ENCODE measurements at regions not wholly inside any gene's neighbourhood (a gene's known extent, or its start where the extent isn't known, plus 50 kb on each side); places are given as distances from the start of the nearest gene placed in this dataset.

DNA sequence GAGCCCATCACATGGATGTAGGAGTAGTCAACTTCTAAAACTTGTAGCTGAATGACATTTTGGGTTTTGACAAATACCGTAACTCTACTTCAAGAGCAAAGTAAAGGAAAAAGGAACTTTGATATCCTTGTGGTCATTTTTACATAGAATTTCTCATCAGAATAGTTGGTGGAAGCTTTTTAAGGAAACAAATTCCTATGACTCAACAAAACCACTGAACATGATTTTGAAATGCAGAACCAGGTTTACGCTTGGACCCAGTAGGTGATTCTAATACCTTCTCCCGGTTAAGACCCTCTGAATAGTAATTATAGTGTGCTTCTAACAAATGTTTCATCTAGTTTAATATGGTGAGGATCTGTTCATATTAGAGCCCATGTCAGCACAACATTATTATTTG is 307.8 kb downstream of the GPR37 start:
- TF ChIP-seq, protein P1, sequence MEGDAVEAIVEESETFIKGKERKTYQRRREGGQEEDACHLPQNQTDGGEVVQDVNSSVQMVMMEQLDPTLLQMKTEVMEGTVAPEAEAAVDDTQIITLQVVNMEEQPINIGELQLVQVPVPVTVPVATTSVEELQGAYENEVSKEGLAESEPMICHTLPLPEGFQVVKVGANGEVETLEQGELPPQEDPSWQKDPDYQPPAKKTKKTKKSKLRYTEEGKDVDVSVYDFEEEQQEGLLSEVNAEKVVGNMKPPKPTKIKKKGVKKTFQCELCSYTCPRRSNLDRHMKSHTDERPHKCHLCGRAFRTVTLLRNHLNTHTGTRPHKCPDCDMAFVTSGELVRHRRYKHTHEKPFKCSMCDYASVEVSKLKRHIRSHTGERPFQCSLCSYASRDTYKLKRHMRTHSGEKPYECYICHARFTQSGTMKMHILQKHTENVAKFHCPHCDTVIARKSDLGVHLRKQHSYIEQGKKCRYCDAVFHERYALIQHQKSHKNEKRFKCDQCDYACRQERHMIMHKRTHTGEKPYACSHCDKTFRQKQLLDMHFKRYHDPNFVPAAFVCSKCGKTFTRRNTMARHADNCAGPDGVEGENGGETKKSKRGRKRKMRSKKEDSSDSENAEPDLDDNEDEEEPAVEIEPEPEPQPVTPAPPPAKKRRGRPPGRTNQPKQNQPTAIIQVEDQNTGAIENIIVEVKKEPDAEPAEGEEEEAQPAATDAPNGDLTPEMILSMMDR (IDR thresholded peaks at IDR 0.05), result no peak
- POLR2A ChIA-PET, result no interaction called here
- ATAC-seq, result no peak
- intact Hi-C loops (cut with micrococcal nuclease), result no loop called here
- CTCF ChIA-PET, result no interaction called here
- H3K4me3 Mint-ChIP-seq, result no peak overlapping the region
- H3K36me3 Mint-ChIP-seq (ENCODE audit: low read depth), result no peaks in the 10 kb centered on the region
- no peaks in the 10 kb centered on the region for H3K4me1 Mint-ChIP-seq (ENCODE audit: low read depth)
- peaks cover 3% of the 10 kb centered on the region for H3K9me3 Mint-ChIP-seq
- H3K27ac Mint-ChIP-seq, result no peak overlapping the region
- no peak for DNase-seq
- no peaks in the 10 kb centered on the region for H3K27me3 Mint-ChIP-seq

DNA sequence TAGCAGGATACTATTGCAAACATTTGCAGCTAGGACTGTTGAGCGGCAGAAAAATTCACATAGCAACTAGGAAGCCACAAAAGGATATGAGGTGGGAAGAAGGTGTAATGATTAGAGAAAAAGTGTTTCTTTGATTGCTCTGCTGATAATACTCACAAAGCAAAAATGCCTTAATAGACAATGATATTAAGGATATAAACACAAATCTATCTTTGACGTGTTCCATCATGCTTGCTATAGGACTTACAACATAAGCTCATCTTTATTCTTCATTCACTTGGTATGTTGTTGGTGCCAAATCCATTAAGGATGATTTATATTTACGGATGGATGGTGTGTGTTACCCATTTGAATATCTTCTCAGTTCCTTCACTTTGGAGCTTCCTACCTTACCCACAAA is 309.3 kb downstream of the GPR37 start:
- H3K9me3 Mint-ChIP-seq, result peaks cover 3% of the 10 kb centered on the region
- ChIA-PET POLR2A (no interaction called here), CTCF (no interaction called here)
- no peaks in the 10 kb centered on the region for H3K27me3 Mint-ChIP-seq
- intact Hi-C loops (cut with micrococcal nuclease), result no loop called here
- no peaks in the 10 kb centered on the region for H3K36me3 Mint-ChIP-seq (ENCODE audit: low read depth)
- no peaks in the 10 kb centered on the region for H3K4me1 Mint-ChIP-seq (ENCODE audit: low read depth)
- no peak overlapping the region for H3K4me3 Mint-ChIP-seq
- DNase-seq (no peak), ATAC-seq (no peak)
- TF ChIP-seq, protein P1 (IDR thresholded peaks at IDR 0.05), result no peak
- H3K27ac Mint-ChIP-seq, result no peak overlapping the region

- H3K27ac Mint-ChIP-seq, result no peak overlapping the region
- ChIA-PET POLR2A (interaction anchor here (0.5 kb wide), 1 partner anchor 27 kb away, joined by 3 read pairs; no protein-coding TSS in a partner anchor), CTCF (no interaction called here)
- no peaks in the 10 kb centered on the region for H3K36me3 Mint-ChIP-seq (ENCODE audit: low read depth)
- peaks cover 6% of the 10 kb centered on the region for H3K9me3 Mint-ChIP-seq
- no peak for DNase-seq
- no peak for ATAC-seq
- H3K27me3 Mint-ChIP-seq, result no peaks in the 10 kb centered on the region
- TF ChIP-seq, protein P1 (IDR thresholded peaks at IDR 0.05), result no peak
- intact Hi-C loops (cut with micrococcal nuclease), result no loop called here
- H3K4me1 Mint-ChIP-seq (ENCODE audit: low read depth), result no peaks in the 10 kb centered on the region
- H3K4me3 Mint-ChIP-seq, result no peak overlapping the region
These were observed 313.4 kb downstream of the GPR37 start for GRCh38 chr7:124452186-124452585.

- DNase-seq, result no peak
- no peaks in the 10 kb centered on the region for H3K4me1 Mint-ChIP-seq (ENCODE audit: low read depth)
- H3K9me3 Mint-ChIP-seq, result peaks cover 4% of the 10 kb centered on the region
- no peak for ATAC-seq
- H3K4me3 Mint-ChIP-seq, result no peak overlapping the region
- no peaks in the 10 kb centered on the region for H3K27me3 Mint-ChIP-seq
- TF ChIP-seq, protein P1 (IDR thresholded peaks at IDR 0.05), result no peak
- intact Hi-C loops (cut with micrococcal nuclease), result no loop called here
- POLR2A ChIA-PET, result no interaction called here
- CTCF ChIA-PET, result interaction anchor here (1.1 kb wide), 1 partner anchor 35 kb away, joined by 3 read pairs; no protein-coding TSS in a partner anchor
- H3K36me3 Mint-ChIP-seq (ENCODE audit: low read depth), result no peaks in the 10 kb centered on the region
- no peak overlapping the region for H3K27ac Mint-ChIP-seq
These were observed 315.7 kb downstream of the GPR37 start for GRCh38 chr7:124449896-124450295.

DNA sequence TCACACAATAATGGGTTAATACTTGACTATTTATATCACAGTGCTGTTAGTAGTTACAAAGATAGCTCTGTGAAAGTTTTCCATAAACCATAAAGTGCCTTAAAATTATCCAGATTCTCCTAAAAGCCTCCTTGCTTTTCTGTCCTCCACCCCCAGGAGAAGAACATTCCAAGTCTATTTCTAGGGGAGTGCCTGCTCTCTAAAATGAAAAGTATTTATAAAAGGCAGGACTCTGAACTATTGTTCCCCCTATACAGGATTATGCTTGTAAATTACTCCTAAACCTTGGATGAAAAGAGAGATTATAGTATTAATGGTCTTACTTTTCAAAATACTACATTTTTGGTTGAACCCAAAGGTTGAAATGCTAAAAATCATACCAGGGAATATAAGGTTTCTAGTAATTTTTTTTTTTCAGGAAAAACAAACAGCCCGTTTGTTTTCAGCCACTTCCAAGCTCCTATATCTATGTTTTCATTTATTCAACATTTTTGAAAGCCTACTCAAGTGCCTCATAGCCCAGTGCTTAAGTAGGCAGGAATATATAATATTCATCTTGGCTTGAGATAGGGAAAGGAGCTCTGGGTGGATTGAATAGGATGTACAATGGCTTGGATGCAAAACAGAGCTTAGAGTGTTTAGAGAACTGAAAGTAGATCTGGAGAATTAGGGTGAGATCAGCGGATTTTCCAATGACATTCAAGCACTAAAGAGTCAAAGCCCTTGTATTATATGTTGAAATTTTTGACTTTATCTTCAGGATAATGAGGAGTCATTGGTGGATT is 320.7 kb downstream of the GPR37 start:
- TF ChIP-seq, protein P1 (IDR thresholded peaks at IDR 0.05), result no peak
- H3K27me3 Mint-ChIP-seq, result no peaks in the 10 kb centered on the region
- intact Hi-C loops (cut with micrococcal nuclease), result no loop called here
- no peak for DNase-seq
- H3K4me1 Mint-ChIP-seq (ENCODE audit: low read depth), result no peaks in the 10 kb centered on the region
- no peaks in the 10 kb centered on the region for H3K36me3 Mint-ChIP-seq (ENCODE audit: low read depth)
- ChIA-PET CTCF (no interaction called here), POLR2A (no interaction called here)
- peaks cover under 1% of the 10 kb centered on the region for H3K9me3 Mint-ChIP-seq
- ATAC-seq, result no peak
- no peak overlapping the region for H3K4me3 Mint-ChIP-seq
- H3K27ac Mint-ChIP-seq, result no peak overlapping the region

All from activated CD8-positive, alpha-beta T cell treated with anti-CD3 and anti-CD28 coated beads for 36 hours (primary cell).